Gastroesophageal sphincter (tissue), 4 donors: ENCODE measurements at regions not wholly inside any gene's neighbourhood (a gene's known extent, or its start where the extent isn't known, plus 50 kb on each side); places are given as distances from the start of the nearest gene placed in this dataset.

Experiments used
- ATAC-seq: fragments of 150-250 bp; one replicate; pipeline ENCODE4 v1.9.1; 2016; ENCODE audit warnings: mild to moderate bottlenecking, moderate library complexity
- H3K27ac ChIP-seq, 4 donors: fragments of 200-600 bp; sonication (generic) in 3 of 4; 1 replicate in 3 of 4; 2 replicates in 1 of 4; pipeline ENCODE4 v1.5.1; 2016 to 2019
- H3K27me3 ChIP-seq: fragments of 200-600 bp; sonication (generic); one replicate; pipeline ENCODE4 v1.5.1; 2019
- H3K36me3 ChIP-seq, 2 donors: fragments of 200-600 bp; sonication (generic); one replicate each; pipeline ENCODE4 v1.5.1; 2019; ENCODE audit warnings: control low read depth in 1 of 2
- H3K4me1 ChIP-seq, 3 donors: fragments of 200-600 bp; sonication (generic); 1 replicate in 2 of 3; 2 replicates in 1 of 3; pipeline ENCODE4 v1.5.1; 2016 to 2019; ENCODE audit warnings: control low read depth in 2 of 3
- H3K4me3 ChIP-seq, 2 donors: fragments of 200-600 bp; sonication (generic); one replicate each; pipeline ENCODE4 v1.5.1; 2019; ENCODE audit warnings: mild to moderate bottlenecking in 1 of 2, moderate library complexity in 1 of 2
- H3K9me3 ChIP-seq, 3 donors: fragments of 200-600 bp; sonication (generic); one replicate each; pipeline ENCODE4 v1.5.1; 2017 to 2019; ENCODE audit warnings: control low read depth in 2 of 3
- EP300 ChIP-seq: sonication (generic); formaldehyde crosslinking; IDR thresholded peaks from one replicate; pipeline ENCODE4 v1.6.1; 2017; ENCODE audit warnings: antibody characterized with exemption, mild to moderate bottlenecking
- POLR2A ChIP-seq, 2 donors: fragments of 450-650 bp; IDR thresholded peaks; one replicate each; pipeline ENCODE4 v1.6.1; 2017; ENCODE audit warnings: antibody characterized with exemption in 2 of 2, mild to moderate bottlenecking in 2 of 2, moderate library complexity in 1 of 2
- POLR2AphosphoS5 ChIP-seq: sonication (generic); formaldehyde crosslinking; IDR thresholded peaks from one replicate; pipeline ENCODE4 v1.6.1; 2017; ENCODE audit warnings: antibody characterized with exemption
- WGBS, 2 donors: methylation state at CpG; one replicate each; pipeline ENCODE4 v1.1.5; 2018; ENCODE audit warnings: low coverage in 1 of 2; 5-methylcytosine and 5-hydroxymethylcytosine counted together
- TF ChIP-seq, protein P1 (sequence below), 4 experiments: fragments of 200-600 bp in 2 of 4; fragments of 450-650 bp in 2 of 4; sonication (generic) in 1 of 4; IDR thresholded peaks; one replicate each; pipeline ENCODE4 v1.5.1; 2017 to 2019; ENCODE audit warnings: antibody characterized with exemption in 4 of 4, mild to moderate bottlenecking in 2 of 4, moderate library complexity in 2 of 4

GRCh38 chr5:164482351-164482750 lies 976.9 kb downstream of the MAT2B start:
- Histone ChIP-seq H3K27me3 (no peaks in the 10 kb centered on the region), H3K9me3 (no peaks in the 10 kb centered on the region), H3K27ac (no peak overlapping the region), H3K36me3 (no peaks in the 10 kb centered on the region), H3K4me1 (no peaks in the 10 kb centered on the region), H3K4me3 (no peak overlapping the region)
- no peak for ATAC-seq
- TF ChIP-seq POLR2A (IDR thresholded peaks at IDR 0.05), result no peak
- no peak for TF ChIP-seq POLR2AphosphoS5
- TF ChIP-seq EP300, result no peak
- TF ChIP-seq, protein P1, sequence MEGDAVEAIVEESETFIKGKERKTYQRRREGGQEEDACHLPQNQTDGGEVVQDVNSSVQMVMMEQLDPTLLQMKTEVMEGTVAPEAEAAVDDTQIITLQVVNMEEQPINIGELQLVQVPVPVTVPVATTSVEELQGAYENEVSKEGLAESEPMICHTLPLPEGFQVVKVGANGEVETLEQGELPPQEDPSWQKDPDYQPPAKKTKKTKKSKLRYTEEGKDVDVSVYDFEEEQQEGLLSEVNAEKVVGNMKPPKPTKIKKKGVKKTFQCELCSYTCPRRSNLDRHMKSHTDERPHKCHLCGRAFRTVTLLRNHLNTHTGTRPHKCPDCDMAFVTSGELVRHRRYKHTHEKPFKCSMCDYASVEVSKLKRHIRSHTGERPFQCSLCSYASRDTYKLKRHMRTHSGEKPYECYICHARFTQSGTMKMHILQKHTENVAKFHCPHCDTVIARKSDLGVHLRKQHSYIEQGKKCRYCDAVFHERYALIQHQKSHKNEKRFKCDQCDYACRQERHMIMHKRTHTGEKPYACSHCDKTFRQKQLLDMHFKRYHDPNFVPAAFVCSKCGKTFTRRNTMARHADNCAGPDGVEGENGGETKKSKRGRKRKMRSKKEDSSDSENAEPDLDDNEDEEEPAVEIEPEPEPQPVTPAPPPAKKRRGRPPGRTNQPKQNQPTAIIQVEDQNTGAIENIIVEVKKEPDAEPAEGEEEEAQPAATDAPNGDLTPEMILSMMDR (IDR thresholded peaks at IDR 0.05), result no peak
- WGBS, 2 donors, result 60 to 88% methylated on average over 1 to 2 of the region's 2 CpGs

DNA sequence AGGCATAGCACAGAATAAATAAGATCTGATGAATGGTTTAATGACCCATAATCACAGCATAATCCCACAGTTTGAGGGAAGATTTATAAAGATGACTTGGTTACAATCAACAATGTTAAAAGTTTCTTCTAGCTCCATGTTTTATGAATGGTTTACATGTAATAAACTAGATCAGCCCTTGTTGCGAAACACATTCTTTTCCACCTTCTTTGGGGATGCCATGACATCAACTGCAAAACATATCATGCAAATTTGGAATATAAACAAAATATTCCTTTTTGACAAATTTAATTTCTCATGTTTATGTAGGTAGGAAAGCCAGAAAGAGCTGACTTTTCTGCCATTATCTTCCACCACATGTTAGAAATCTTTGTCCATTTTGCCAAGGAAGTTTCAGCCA lies 979.5 kb downstream of the MAT2B start:
- WGBS, 2 donors, result 90 to 100% methylated on average over 1 of the region's 1 CpG
- no peaks in the 10 kb centered on the region for H3K9me3 ChIP-seq
- H3K4me1 ChIP-seq, result no peaks in the 10 kb centered on the region
- no peaks in the 10 kb centered on the region for H3K36me3 ChIP-seq
- ATAC-seq, result no peak
- H3K4me3 ChIP-seq, result no peak overlapping the region
- no peak for TF ChIP-seq EP300
- no peak for TF ChIP-seq POLR2AphosphoS5
- TF ChIP-seq POLR2A (IDR thresholded peaks at IDR 0.05), result no peak
- no peak overlapping the region for H3K27ac ChIP-seq
- no peaks in the 10 kb centered on the region for H3K27me3 ChIP-seq

- no peak for TF ChIP-seq POLR2A (IDR thresholded peaks at IDR 0.05)
- TF ChIP-seq, protein P1 (IDR thresholded peaks at IDR 0.05), result no peak
- no peak for TF ChIP-seq EP300
- no peak for TF ChIP-seq POLR2AphosphoS5
- WGBS, 2 donors, result 78% methylated on average over 2 of the region's 2 CpGs; no CpG with 5 or more reads in 1 of the 2 donors
- Histone ChIP-seq H3K4me3 (no peak overlapping the region), H3K9me3 (no peaks in the 10 kb centered on the region), H3K4me1 (no peaks in the 10 kb centered on the region), H3K36me3 (no peaks in the 10 kb centered on the region), H3K27me3 (no peaks in the 10 kb centered on the region), H3K27ac (no peak overlapping the region)
- no peak for ATAC-seq
These were observed 982.5 kb downstream of the MAT2B start for GRCh38 chr5:164487939-164488338.

DNA sequence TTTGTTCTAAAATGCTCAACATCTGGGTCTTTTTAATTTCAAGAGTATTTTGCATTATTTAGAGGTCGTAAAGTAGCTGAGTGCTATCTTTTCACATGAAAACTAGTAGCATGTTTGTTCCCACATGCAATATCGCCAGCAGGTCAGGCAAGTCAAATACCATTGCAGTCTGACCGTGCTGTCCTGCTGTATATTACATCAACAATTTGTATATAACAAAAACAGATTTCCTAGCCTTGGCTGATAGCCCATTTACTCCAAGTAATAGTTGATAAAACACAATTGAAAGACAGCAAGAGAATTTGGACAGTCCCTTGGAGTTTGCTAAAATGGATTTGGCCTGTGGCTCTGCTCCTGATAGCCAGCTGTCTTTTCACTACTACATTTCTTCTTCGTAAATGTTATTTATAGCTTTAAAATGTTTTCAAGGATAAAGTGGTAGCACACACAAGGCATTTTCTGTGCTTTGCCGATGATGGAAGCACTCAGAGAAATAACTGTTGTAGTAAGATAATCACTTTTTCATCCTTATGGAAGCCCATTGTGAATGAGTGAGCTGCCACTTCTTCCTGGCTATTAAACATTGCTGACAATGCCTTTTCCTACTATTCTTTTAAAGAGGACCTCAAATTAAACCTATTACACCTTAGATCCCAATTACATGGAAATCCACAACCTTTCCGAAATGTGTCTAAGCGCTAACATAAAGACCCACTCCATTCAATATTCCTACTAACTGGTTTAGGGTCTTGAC lies 992.1 kb downstream of the MAT2B start:
- Histone ChIP-seq H3K36me3 (no peaks in the 10 kb centered on the region), H3K27me3 (peaks cover 5% of the 10 kb centered on the region), H3K4me1 (no peaks in the 10 kb centered on the region), H3K4me3 (no peak overlapping the region), H3K27ac (no peak overlapping the region), H3K9me3 (no peaks in the 10 kb centered on the region)
- whole genome bisulfite sequencing, 2 donors, result 55 to 65% methylated on average over 7 of the region's 7 CpGs
- TF ChIP-seq POLR2AphosphoS5, result no peak
- TF ChIP-seq, protein P1 (IDR thresholded peaks at IDR 0.05), result no peak
- no peak for TF ChIP-seq POLR2A (IDR thresholded peaks at IDR 0.05)
- TF ChIP-seq EP300, result no peak
- no peak for ATAC-seq

GRCh38 chr5:164498438-164498837 lies 993.0 kb downstream of the MAT2B start:
- no peak overlapping the region for H3K27ac ChIP-seq

More at GRCh38 chr5:164498438-164498837, 993.0 kb downstream of the MAT2B start:
- Histone ChIP-seq H3K4me3 (no peak overlapping the region), H3K27me3 (peaks cover 5% of the 10 kb centered on the region), H3K4me1 (no peaks in the 10 kb centered on the region), H3K36me3 (no peaks in the 10 kb centered on the region), H3K9me3 (no peaks in the 10 kb centered on the region)
- ATAC-seq, result no peak
- no peak for TF ChIP-seq EP300
- TF ChIP-seq POLR2AphosphoS5, result no peak
- TF ChIP-seq POLR2A (IDR thresholded peaks at IDR 0.05), result no peak
- TF ChIP-seq, protein P1 (IDR thresholded peaks at IDR 0.05), result no peak
